Retinal pigment epithelial cell (primary cell): ENCODE measurements at regions not wholly inside any gene's neighbourhood (a gene's known extent, or its start where the extent isn't known, plus 50 kb on each side); places are given as distances from the start of the nearest gene placed in this dataset.
A peak's percentile ranks its signal among the peaks of the same experiment; 100 is the strongest.

Source experiments
- DNase-seq: peaks from one replicate; pipeline ENCODE4 v3.0.0-alpha.2; 2010; ENCODE audit warnings: low read depth
- H3K4me3 ChIP-seq: 2 replicates; pipeline ENCODE4 v1.5.1; 2011; ENCODE audit warnings: mild to moderate bottlenecking, low read length, control low read depth, moderate library complexity
- TF ChIP-seq, protein P1 (sequence below): conservative IDR thresholded peaks from 2 replicates; pipeline ENCODE4 v1.5.1; 2011; ENCODE audit warnings: low read depth, low read length, control low read depth, inconsistent platforms

DNA sequence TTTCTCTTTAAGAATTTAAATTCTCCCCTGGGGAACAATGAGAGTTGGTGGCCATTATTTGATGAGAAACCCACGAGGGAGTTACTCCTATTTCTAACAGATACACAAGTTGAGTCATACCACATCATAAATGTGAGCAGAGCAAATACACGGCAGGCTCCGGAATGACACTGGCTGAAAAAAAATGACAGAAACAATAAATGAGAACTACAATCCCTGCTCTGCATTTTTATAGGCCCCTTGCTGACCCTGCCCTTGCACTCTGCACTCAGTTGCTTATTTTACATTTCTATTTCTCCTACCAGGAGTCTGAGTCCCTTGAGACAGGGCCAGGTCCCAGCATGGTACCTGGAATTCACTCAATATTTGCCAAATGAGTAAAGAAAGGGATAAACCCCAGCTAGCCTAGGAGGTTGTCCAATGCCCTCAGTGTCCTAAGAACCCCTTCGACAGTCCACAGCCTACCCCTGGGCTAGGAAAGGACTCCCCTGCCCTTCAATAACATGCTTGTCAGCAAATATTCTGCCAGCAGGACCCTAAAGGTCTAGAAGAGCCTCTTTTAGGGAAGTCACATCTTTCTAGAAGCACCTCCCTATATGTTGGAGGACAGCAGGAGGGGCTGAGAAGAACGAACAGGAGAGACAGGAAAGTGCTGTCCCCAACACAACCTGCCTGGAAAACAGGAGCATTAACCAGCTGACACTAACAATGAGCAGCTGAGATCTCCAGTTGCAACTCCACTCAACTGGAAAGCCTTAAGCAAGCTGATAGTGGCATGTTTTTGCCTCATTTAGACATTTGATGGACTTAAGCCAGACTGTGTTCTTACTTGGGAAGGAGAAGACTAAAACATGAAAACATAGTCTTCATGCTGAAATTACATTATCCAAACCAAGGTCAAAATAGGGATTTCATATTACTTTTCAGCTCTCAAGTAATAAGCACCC lies 191.2 kb downstream of the ACTL7B start:
- TF ChIP-seq, protein P1, sequence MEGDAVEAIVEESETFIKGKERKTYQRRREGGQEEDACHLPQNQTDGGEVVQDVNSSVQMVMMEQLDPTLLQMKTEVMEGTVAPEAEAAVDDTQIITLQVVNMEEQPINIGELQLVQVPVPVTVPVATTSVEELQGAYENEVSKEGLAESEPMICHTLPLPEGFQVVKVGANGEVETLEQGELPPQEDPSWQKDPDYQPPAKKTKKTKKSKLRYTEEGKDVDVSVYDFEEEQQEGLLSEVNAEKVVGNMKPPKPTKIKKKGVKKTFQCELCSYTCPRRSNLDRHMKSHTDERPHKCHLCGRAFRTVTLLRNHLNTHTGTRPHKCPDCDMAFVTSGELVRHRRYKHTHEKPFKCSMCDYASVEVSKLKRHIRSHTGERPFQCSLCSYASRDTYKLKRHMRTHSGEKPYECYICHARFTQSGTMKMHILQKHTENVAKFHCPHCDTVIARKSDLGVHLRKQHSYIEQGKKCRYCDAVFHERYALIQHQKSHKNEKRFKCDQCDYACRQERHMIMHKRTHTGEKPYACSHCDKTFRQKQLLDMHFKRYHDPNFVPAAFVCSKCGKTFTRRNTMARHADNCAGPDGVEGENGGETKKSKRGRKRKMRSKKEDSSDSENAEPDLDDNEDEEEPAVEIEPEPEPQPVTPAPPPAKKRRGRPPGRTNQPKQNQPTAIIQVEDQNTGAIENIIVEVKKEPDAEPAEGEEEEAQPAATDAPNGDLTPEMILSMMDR, result no peak
- peak; percentile 52 for DNase-seq
- no peak overlapping the region for H3K4me3 ChIP-seq

DNA sequence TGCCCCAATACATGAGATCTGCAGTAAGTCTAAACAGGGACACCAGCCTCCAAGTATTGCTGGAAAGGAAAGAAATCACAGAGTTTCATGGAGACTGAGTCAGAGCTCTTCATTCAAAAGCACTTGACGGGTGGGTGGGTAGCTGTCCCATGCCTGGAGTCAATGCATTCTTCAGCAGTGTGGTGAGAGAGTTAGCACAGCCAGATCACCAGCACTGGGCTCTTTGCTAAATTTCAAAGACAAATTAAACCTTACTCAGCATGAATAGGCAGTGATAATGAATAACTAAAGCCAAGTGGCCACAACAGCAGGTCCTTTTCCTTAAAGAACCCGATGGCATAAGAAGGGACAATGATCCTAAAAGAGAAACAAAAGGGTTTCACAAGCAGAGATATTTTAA lies 192.4 kb downstream of the ACTL7B start:
- TF ChIP-seq, protein P1, result no peak

DNA sequence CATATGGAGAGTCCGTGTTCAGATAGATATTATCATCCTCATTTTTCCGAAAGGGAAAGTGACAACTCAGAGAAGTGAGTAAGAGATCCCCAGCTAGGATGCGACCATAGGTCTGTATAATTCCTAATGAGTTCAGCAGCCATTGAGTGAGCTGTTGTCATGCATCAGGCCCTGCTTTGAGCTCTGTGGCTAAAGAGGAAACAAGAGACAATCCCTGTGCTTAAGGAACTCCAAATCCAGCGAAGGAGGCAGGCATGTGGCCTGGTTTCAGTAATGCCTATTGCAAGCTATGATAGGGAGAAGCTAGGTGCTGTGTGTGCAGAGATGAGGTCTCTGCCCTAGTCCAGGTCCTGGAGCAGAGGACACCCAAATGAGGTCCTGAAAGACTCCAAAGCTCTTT lies 192.8 kb downstream of the ACTL7B start:
- TF ChIP-seq, protein P1, result no peak
- no peak for DNase-seq
- H3K4me3 ChIP-seq, result no peak overlapping the region

More for the DNA sequence above, 192.4 kb downstream of the ACTL7B start:
- H3K4me3 ChIP-seq, result no peak overlapping the region
- no peak for DNase-seq

DNA sequence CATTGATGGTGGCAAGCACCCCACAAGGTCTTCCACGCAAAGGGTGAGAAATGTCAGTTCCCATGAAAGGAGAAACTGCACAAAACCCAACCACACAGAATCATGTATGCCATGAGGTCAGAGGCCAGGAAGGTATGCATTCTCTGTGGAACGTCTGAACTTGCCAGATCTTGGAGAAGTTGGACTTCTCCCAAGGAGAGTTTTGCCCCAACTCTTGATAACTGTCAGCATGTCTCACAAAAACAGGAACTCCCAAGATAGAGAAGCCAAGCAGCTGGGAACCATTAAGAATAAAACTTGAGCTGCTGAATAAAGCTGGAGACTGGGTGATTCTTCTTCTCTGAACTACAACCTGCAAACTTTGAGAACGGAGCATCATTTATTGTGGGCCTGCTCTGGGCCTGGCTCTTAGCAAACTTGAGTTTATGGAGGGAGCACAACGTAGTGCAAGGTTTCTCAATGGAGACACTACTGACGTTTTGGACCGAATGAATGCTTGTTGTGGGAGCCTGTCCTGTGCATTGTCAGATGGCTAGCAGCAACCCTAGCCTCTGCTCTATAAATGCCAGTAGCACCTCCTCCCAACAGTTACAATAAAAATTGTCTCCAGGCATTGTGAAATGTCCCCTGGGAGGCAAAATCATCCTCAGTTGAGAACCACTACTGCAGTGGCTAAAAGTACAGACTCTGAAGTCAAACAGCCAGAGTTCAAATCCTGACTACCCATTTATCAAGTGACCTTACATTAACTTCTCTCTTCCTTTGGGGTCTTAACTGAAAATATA lies 193.5 kb downstream of the ACTL7B start:
- no peak for DNase-seq
- TF ChIP-seq, protein P1, result no peak
- H3K4me3 ChIP-seq, result no peak overlapping the region

DNA sequence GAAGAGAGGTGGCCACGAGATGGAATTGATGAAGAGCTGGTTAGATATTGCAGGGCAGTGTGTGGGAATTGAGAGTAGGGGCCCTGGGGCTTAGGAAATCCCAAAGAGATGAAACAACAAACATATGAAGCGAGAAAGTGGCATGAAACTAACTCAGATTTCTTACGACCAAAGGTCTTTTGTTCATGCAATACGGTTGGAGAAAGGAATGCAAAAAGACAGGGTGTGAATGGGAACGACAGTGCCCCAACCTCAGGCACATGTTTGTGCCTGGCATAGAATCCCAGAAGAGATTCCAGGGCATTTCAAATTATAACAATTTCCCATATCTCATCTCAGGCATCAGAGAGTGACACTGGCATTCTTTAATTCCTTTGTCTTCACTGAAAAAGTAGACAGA lies 199.2 kb downstream of the ACTL7B start:
- no peak overlapping the region for H3K4me3 ChIP-seq
- TF ChIP-seq, protein P1, result no peak
- DNase-seq, result no peak

DNA sequence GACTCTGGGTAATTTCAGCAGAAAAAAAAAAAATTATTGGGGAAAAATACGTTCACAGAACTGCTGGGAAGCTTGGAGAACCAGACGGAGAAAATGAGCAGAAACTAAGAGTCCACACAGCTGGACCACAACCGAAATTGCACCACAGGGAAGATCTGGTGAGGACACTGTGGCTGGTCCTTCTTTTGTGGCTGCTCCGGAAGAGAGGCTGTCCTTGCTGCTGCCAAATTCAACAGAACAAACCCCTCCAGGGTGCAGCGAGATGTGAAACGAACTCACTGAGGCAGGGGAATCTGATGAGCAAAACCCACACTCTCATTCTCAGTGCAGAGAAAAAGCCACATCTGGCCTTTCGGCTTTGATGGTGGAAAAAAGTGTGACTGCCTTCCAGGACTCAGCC lies 200.0 kb downstream of the ACTL7B start:
- DNase-seq, result no peak
- TF ChIP-seq, protein P1, result no peak

More for the DNA sequence above, 200.0 kb downstream of the ACTL7B start:
- H3K4me3 ChIP-seq, result no peak overlapping the region
